NCI-H2029 treated with DMSO at 0.1 percent for 48 hours (cell line): ENCODE measurements at regions not wholly inside any gene's neighbourhood (a gene's known extent, or its start where the extent isn't known, plus 50 kb on each side); places are given as distances from the start of the nearest gene placed in this dataset.

ENCODE experiments used
- DNase-seq: peaks from one replicate; lab custom pipeline; 2025; lab: John Stamatoyannopoulos, UW

DNA sequence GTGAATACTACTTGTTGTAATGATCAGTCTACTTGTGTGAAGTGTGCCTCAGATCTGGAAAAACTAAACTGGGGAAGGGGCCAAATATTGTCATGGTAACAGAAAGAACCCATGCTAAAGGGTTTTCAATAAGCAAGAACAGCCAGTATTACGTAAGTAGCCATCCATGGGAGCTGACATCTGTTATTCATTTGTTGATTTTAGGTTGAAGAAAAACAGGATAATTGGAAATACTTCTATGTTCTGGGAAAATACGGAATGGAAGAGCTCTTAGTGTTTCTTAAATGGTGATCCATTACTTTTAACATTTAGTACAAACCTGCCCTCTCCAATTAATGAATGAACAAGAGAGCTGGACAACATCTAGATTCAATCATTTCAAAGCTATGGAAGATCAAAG lies 485.8 kb downstream of the NTRK2 start:
- DNase-seq, result no peak

DNA sequence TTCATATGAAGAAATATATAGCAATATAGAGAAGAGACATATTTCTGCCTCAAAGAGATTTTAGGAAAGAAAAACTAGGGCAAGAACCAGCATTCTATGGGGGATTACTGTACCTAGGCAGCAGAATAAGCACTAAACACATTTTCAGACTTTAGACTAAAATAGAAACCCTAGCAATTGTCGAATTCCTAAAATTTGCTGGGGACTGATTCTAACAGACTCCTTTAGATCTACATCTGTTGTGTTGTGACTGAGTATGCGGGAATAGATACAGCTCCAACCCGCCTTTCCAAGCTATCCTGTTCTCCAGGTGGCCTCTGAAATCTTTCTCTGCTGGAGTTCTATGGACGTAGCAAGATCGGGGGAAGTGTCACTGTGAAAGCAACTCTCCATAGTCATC lies 482.2 kb downstream of the NTRK2 start:
- no peak for DNase-seq

DNA sequence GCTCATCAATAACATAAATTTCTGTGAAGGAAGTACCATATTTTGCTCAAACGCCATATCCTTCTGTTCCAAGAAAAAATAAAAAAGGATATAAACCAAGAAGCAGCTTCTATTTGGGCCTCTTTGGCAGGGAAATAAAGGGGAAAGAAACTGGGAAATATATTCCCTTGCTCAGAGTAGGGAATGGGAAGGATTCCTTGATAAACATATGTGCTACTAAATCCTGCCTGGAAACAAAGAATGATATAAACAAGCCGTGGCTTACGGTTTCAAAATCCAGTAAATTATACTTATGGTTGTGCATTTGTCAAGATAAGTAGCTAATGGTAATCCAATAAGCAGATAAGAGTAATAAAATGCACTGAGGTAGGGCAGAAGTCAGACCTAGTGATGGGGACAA lies 481.6 kb downstream of the NTRK2 start:
- no peak for DNase-seq

DNA sequence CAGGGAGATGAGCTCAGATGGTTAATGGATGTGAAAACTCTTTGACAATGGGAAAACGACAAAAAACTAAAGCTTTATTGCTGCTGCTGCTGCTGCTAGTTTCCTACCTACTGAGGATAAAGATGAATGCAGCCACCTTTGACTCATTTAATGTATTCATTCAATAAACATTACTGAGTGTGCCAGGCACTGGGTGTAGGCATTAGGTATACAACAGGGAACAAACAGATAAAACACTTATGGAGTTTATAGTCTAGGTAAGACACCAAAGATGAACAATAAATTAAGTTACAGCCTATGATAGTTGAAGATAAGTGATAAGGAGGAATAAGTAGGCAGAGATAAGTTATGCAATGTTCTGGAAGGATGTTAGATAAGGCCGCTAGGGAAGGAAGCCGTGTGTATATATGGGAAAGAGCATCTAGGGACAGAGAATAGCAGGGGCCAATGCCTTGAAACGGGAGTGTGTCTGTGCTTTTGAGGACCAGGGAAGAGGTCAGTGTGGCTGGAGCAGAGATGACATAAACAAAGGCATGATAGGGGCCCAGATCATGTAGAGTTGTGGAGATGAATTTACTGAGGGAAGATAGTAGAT lies 477.6 kb downstream of the NTRK2 start:
- no peak for DNase-seq

DNA sequence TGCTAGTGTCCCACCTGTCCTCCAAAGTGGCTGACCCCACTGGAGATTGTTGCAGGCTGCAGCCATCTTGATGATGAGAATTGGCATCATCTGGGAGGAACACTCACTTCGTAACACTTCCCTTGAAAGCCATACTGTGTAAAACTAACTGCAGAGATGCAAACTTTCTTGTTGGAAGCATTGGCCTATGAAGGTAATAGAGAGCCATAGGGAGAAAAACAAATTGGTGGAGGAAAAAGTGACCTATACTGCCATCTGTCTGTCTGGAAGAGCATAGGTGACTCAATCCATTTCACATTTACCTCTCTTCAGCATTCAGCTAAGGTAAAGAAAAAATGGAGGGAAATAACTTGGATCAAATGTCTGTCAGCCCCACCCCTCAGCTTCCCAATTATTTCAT lies 473.4 kb downstream of the NTRK2 start:
- peak; percentile 3 for DNase-seq

DNA sequence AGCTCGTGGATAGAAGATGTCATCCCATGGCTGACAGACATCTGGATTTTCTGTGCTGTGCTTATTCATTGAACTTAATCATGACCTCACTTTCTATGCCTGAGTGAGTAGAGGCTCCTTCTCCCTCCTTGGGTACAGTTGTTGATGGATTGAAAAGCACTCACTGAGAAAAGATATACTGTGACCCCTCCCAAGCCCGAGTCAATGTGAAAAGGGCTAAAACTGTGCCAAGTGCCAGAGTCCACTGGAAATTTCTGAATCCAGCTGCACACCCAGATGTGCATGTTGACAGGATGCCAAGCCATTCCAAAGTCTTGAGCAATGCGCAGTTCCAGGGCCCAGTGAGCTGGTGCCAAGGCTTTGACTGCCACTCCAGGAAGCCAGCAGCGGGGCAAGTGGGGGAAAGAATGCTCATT lies 473.0 kb downstream of the NTRK2 start:
- no peak for DNase-seq

DNA sequence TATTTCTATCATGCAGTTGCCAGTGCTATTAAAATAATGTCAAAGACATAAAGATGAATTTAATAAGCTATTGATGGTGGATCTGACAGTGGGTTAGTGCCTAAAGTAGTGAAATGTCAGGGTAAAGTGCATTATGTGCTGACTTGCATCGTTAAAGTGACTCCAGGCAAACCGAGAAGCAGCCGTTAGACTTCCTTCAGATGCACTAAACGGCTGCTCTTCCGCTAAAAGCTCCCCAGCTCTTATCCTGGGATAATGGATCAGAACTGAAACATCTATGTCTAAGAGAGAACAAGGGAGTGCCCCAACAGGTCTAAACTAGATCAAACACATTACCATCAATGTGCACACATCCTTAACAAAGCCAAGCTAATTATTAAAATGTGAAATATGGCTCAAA lies 468.2 kb downstream of the NTRK2 start:
- DNase-seq, result no peak

DNA sequence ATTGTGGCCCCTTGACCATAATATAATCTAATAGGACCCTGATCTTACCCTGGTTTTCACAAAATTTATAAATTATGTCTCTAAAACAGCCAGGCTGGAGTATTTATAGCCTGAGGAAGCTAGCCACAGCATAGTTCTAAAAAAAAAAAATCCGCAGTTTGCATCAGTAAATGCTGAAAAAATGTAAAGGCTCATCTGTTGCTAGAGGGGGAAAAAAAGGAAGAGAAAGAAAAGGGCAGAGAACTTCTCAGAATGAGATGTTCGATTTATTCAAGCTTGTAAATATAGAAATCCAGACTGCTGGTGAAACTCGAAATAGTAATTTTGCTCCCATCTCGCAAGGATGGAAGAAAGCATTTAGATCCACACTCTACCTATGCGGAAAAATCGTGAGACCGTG lies 467.5 kb downstream of the NTRK2 start:
- DNase-seq, result no peak

DNA sequence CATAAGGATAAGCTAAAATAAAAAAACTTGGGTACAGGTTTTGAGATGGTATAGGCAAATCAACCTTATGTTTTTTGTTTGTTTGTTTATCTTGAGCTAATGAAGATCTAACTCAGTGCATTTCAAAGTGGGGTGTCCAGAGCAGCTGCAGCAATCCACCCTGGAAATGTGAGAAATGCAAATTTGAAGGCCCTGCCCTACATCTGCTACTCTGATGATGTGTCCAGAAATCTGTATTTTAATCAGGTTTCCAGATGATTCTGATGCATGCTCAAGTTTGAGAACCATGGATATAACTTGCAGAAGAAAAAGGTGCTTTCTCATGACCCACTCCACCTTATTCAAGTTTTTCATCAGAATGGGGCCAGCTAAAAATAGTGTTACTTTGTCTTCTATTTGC lies 467.0 kb downstream of the NTRK2 start:
- no peak for DNase-seq

DNA sequence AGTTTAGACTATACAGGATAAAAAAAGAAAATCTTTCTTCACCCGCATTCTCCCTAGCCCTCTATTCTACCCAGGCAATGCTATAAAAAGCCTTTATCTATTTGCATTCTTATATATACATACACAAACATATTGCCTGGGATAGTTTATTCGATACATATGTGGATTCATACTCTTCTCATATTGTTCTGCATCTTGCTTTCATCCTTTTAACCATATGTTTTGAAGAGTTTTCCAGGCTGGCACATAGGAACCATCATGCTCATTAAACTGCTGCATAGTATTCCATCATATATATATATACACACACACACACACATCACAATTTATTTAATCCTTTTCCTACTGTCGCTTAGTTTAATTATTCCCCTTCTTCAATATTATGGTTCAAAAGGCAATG lies 461.2 kb downstream of the NTRK2 start:
- DNase-seq, result no peak

DNA sequence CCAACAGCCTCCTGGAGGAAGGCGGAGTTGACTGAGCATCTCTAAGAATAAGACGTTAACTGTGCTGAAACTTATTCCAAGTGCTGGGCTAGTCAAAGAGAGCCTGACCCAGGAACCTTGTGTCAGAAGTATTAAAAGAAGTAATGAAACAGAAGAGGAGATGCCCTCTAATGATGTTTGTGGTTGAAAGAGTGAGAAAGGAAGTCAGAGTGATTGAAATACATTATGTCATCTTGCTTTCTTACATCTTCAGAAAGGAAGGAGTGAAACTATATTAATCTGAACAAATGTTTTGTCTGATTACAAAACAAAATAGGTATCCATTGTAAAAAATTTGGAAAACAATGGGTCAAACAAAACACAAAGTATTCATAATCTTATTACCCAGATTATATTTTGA lies 460.7 kb downstream of the NTRK2 start:
- no peak for DNase-seq

DNA sequence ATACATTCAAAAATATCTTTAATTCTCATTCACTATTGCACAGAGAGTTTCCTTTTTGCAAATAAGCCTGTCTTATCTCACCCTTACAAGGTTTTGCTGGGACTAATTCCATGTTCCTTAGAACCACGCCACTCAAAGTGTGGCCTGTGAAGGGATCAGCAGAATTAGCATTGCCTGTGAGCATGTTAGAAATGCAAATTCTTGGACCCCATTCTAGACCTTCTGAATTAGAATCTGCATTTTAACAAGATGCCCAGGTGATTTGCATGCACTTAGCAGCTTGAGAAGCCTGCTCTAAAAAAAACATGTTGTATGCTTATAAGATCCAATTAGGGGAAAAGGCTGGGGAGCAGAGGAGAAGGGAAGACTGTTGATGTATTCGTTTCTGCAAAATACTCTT lies 460.0 kb downstream of the NTRK2 start:
- DNase-seq, result no peak

DNA sequence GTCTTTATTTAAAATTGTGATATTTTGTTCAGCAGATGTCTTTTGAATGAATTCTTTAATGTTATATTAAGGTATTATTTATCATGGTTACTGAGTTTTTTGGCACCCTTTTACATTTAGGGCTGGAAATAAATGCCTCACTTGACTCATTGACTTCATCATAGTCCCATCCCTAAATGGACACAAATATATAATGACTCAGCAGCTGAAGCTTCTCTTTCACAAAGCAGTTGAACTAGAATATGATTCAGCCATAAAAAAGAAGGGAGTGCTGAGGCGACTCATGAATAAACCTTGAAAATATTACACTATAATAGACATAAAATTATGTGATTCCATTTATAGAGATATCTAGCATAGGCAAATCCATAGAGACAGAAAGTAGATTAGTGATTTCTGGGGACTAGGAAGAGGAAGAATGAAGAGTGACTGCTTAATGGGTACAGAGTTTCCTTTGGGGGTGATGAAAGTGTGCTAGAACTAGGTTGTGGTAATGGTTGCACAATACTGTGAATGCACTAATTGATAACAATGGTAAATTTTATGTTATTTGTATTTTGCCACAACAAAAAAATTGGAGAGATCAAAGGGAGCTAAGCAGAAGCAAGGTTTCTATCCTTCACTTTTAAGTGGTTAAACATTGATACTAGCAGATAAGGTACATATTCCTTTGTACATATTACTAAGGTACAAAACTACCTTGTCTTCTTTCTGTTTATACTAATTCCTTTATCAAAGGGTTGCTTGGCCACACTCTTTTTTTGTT lies 449.6 kb downstream of the NTRK2 start:
- no peak for DNase-seq

DNA sequence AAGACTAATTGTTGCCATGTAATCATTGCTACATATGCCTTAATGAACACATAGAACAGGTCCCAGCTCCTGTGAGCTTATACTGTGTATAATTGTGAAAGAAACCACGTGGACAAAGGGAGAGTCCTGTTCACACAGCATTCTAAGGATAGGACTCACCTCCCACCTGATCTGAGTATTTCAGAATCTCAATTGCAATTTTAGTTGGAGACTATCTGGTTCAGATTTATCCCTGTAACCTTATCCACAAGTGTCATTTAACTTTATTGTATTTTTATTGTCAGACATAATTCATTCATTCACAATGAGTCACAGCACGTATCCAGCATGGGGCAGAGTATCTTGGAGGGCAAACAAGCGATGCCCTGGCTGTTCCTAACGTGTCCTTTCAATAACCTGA lies 448.3 kb downstream of the NTRK2 start:
- no peak for DNase-seq

DNA sequence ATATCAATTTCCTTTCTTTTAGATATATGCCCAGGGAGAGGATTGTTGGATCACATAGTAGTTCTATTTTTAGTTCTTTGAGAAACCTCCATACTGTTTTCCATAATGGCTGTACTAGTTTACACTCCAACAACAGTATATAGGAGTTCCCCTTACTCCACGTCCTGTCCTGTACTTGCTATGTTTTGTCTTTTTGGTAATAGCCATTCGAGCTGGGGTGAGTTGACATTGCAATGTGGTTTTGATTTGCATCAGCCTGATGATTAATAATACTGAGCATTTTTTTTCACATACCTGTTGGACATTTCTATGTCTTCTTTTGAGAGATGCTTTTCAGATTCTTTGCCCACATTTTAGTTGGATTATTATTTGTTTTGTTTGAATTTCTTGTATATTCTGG lies 445.9 kb downstream of the NTRK2 start:
- no peak for DNase-seq

DNA sequence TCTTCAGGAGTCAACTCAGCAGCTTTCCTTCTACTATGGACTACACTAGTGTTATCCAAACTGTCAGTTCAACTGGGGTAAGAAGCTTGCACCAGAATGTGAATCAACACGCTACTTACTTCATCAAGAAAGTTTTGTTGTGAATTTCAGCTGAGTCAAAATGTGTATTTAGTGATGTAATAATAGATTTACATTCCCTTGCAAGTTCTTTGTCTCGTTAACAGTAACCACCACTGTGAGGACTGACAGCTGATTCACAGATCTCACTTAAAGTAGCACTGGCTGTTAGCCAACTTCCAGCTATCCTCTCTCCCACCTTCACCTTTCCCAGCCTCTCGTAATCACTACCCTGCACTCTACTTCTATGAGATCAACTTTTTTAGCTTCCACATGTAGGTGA lies 445.3 kb downstream of the NTRK2 start:
- no peak for DNase-seq

DNA sequence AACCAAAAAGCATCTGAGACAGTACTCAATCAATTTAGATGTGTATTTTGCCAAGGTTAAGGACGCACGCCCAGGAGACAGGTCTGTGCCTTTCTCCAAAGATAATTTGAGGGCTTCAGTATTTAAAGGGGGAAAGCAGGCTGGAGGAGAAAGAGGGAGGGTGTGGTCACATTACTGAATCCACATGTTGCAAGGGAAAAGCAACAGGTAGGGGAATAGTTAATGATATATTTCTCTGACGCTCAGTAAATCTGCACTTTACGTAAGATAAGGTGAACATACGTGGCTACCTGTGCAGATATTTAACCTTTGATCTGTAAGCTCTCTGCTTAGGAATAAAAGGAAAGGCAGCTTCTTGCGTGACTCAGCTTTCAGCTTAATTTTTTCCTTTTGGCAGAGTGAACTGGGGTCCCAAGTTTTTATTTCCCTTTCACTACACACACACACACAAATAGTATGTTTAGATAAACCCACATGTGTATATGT lies 443.4 kb downstream of the NTRK2 start:
- no peak for DNase-seq

DNA sequence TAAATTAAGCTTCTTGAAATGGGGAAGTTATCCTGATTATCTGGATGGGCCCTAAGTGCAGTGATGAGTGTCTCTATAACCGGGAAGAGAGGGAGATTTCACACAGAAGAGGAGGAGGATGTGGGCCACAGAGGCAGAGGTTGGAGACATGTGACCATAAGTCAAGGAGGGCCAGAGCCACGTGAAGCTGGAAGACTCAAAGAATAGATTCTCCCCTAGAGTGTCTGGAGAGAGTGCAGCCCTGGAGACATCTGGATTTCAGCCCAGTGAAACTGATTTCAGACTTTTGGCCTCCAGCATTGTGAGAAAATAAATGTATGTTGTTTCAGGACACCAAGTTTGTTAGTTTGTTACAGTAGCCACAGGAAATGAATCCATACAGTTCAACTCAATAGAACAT lies 442.9 kb downstream of the NTRK2 start:
- DNase-seq, result no peak

DNA sequence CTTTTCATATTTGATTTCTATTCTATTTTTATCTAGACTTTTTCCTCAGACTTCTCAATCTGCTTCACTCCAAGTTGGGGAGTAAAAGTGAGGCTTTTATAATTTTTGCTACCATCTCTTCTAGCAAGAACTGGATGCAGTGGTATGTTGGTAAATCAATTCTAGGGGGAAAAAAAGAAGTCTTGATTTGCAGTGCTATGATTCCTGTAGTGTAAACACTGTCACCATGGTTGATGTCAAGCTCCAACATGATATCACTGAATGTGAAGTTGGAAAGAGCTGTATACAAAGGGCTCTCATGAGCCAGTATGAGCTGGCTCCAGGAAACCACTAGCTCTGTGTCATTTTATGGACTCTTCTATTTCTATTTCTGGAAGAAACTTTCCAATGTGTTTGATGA lies 439.2 kb downstream of the NTRK2 start:
- peak; percentile 3 for DNase-seq

DNA sequence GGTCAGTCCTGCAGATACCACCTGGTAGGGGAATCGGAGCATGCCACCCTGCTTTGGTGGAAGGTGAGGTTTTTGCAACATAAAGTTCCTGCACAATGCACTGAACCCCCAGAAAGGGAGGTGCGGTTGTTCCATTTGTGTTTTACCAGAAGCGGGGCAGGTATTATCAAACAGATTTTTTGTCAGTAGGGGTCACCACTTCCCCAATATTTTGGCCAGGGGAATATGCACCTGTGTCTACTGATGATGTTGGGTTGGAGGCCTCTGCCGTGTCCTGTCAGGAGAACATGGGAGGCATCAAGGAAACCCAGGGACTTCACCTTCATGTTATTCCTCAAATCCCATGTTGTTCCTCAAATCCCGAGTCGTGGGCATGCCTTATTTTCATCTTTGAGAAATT lies 438.7 kb downstream of the NTRK2 start:
- DNase-seq, result no peak

DNA sequence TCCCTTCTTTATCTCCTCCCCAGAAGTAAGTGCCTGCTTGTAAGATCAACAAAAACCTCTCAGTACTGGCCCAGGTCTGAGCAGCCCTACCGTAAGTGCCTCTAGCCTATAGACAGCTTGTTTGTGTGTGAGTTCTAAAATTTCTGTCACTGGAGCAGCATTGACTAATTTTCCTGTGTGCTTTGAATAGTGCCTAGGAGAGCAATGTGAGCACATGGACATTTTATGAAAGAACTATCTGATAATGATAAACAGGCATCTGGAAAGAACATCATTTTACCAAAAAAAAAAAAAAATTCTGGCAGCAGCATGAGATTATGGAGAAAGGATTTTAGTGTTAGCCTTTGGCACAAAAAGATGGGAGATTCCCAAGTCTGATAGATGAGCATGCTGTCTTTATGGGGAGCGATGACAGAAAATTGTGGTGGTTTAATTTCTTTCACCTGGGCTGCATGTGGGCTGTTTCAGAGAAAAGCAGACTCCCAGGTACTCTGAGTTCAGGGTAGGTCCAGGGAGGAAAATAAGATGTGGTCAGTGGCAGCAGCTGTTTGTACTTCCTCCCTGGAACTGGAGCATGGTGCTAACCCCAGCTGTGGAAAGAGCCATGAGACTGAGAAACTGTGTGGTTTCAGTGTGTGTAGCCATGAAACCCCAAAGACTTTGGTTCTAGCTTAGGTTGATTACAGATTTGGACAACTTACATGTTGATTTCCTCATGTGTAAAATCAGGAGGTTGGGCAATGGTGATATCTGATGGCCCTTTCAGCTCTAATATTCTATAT lies 419.9 kb downstream of the NTRK2 start:
- no peak for DNase-seq

DNA sequence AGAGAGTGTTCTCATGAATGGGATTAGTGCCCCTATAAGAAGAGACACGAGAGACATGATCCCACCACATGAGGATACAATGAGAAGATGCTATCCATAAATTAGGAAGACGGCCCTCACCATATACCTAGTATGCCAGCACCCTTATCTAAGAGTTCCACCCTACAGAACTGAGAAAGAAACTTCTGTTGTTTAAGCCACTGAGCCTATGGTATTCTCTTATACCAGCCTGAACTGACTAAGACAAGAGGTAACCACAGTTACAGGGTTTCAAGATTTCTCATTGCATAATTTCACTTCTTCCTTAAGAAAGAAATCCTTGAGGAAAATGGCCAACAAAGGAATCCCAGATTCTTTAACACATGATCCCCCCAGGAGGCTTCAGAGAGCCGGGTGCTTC lies 412.4 kb downstream of the NTRK2 start:
- DNase-seq, result no peak

DNA sequence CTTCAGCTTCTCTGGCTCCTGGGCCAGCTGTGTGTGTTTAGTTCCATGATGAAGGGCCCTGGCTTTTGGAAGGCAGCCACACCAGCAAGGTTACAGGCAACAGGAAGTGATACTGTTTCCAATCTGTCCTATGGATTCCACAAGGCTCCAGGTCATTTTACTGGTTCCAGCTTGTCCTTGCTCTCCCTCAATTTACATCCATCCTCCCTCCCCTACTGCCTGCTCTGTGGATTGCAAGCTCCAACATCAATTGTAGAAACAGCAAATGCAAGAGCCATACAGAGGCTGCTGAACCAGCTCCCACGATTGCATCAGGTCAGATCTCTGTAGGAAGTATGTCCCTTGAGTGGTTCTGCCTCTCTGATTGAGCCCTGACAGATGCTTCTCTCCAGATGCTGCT lies 409.8 kb downstream of the NTRK2 start:
- DNase-seq, result peak; percentile 68
